ENCODE measurements at regions not wholly inside any gene's neighbourhood (a gene's known extent, or its start where the extent isn't known, plus 50 kb on each side); places are given as distances from the start of the nearest gene placed in this dataset.

DNA sequence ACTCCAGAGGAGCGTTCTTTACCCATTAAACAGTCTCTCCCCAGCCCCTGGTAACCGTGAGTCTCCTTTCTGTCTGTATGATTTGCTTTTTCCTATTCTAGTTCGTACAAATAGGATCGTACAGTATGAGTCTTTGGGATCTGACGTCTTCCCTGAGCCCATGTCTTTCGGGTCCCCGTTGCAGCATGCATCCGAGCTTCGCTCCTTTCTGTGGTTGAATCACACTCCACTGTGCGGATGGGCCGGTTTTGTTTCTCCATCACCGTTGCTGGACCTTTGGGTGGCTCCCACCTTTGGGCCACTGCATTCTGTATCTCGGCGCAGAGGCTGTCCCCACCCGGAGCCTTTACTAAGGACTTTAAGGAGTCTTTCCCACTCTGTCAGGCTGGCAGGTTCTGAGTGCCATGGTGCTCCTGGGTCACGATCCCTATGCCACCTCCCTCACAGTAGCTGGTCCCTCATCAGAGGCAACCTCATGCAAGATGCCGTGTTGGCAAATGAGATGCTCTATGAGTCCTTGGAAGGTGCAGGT is 145.7 kb upstream of the COL5A1 start:
- TF ChIP-seq, protein P1, sequence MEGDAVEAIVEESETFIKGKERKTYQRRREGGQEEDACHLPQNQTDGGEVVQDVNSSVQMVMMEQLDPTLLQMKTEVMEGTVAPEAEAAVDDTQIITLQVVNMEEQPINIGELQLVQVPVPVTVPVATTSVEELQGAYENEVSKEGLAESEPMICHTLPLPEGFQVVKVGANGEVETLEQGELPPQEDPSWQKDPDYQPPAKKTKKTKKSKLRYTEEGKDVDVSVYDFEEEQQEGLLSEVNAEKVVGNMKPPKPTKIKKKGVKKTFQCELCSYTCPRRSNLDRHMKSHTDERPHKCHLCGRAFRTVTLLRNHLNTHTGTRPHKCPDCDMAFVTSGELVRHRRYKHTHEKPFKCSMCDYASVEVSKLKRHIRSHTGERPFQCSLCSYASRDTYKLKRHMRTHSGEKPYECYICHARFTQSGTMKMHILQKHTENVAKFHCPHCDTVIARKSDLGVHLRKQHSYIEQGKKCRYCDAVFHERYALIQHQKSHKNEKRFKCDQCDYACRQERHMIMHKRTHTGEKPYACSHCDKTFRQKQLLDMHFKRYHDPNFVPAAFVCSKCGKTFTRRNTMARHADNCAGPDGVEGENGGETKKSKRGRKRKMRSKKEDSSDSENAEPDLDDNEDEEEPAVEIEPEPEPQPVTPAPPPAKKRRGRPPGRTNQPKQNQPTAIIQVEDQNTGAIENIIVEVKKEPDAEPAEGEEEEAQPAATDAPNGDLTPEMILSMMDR (IDR thresholded peaks at IDR 0.05) = no peak
- TF ChIP-seq EZH2 (IDR thresholded peaks at IDR 0.05) = no peak
